ENCODE measurements at regions not wholly inside any gene's neighbourhood (a gene's known extent, or its start where the extent isn't known, plus 50 kb on each side); places are given as distances from the start of the nearest gene placed in this dataset.

- H3K27ac ChIP-seq: peak overlapping the region; percentile 75
- H3K27me3 ChIP-seq: no peaks in the 10 kb centered on the region
- TF ChIP-seq CTCF (IDR thresholded peaks at IDR 0.05): no peak
- H3K4me1 ChIP-seq: peaks cover 22% of the 10 kb centered on the region
- ATAC-seq: no peak
- H3K36me3 ChIP-seq: no peaks in the 10 kb centered on the region
- H3K4me3 ChIP-seq: no peak overlapping the region
- no peak for DNase-seq
- intact Hi-C loops (cut with DNase I): no loop called here
- no peaks in the 10 kb centered on the region for H3K9me3 ChIP-seq
These were observed 101.8 kb downstream of the RHOU start for GRCh38 chr1:228837032-228837431.

GRCh38 chr1:228837817-228838716, 102.8 kb downstream of the RHOU start:
- DNase-seq (no peak), ATAC-seq (peak; percentile 82)

GRCh38 chr1:228838717-228839500, 103.6 kb downstream of the RHOU start:
- intact Hi-C loops (cut with DNase I): no loop called here
- DNase-seq (no peak), ATAC-seq (no peak)
- Histone ChIP-seq H3K4me1 (peaks cover 22% of the 10 kb centered on the region), H3K36me3 (no peaks in the 10 kb centered on the region), H3K4me3 (no peak overlapping the region), H3K27me3 (no peaks in the 10 kb centered on the region), H3K27ac (peak overlapping the region; percentile 75), H3K9me3 (no peaks in the 10 kb centered on the region)
- no peak for TF ChIP-seq CTCF (IDR thresholded peaks at IDR 0.05)

More at GRCh38 chr1:228837817-228838716, 102.8 kb downstream of the RHOU start:
- peaks cover 22% of the 10 kb centered on the region for H3K4me1 ChIP-seq
- H3K9me3 ChIP-seq: no peaks in the 10 kb centered on the region
- H3K27me3 ChIP-seq: no peaks in the 10 kb centered on the region
- H3K4me3 ChIP-seq: no peak overlapping the region
- no peaks in the 10 kb centered on the region for H3K36me3 ChIP-seq
- no peak for TF ChIP-seq CTCF (IDR thresholded peaks at IDR 0.05)
- H3K27ac ChIP-seq: peak overlapping the region; percentile 75
- intact Hi-C loops (cut with DNase I): no loop called here

GRCh38 chr1:228839656-228840055, 104.4 kb downstream of the RHOU start:
- DNase-seq (no peak), ATAC-seq (no peak)
- no peak overlapping the region for H3K4me3 ChIP-seq
- no peaks in the 10 kb centered on the region for H3K9me3 ChIP-seq
- peaks cover 22% of the 10 kb centered on the region for H3K4me1 ChIP-seq
- TF ChIP-seq CTCF (IDR thresholded peaks at IDR 0.05): no peak
- intact Hi-C loops (cut with DNase I): no loop called here
- no peaks in the 10 kb centered on the region for H3K36me3 ChIP-seq
- no peaks in the 10 kb centered on the region for H3K27me3 ChIP-seq
- H3K27ac ChIP-seq: peak overlapping the region; percentile 75

GRCh38 chr1:228841632-228842031, 106.4 kb downstream of the RHOU start:
- Histone ChIP-seq H3K4me3 (no peak overlapping the region), H3K36me3 (no peaks in the 10 kb centered on the region), H3K9me3 (no peaks in the 10 kb centered on the region), H3K4me1 (peaks cover 22% of the 10 kb centered on the region), H3K27me3 (no peaks in the 10 kb centered on the region), H3K27ac (no peak overlapping the region)
- no peak for ATAC-seq
- no peak for DNase-seq
- intact Hi-C loops (cut with DNase I): no loop called here
- TF ChIP-seq CTCF (IDR thresholded peaks at IDR 0.05): no peak

All from upper lobe of right lung (tissue), 1 donor.